ENCODE measurements at regions not wholly inside any gene's neighbourhood (a gene's known extent, or its start where the extent isn't known, plus 50 kb on each side); places are given as distances from the start of the nearest gene placed in this dataset.

- Mint-ChIP-seq H3K27me3 (ENCODE audit: unreplicated experiment) (no peaks in the 10 kb centered on the region), H3K9me3 (ENCODE audit: low read depth, unreplicated experiment) (no peaks in the 10 kb centered on the region), H3K4me1 (ENCODE audit: low read depth, unreplicated experiment) (no peaks in the 10 kb centered on the region), H3K4me3 (ENCODE audit: low read depth, unreplicated experiment) (no peak overlapping the region), H3K27ac (ENCODE audit: unreplicated experiment) (no peak overlapping the region), H3K36me3 (ENCODE audit: insufficient read depth, unreplicated experiment) (no peaks in the 10 kb centered on the region)
- no TSS peak for BruUV-seq (replicated peaks)
- CTCF ChIA-PET: no interaction called here
- TF ChIP-seq CTCF (IDR thresholded peaks at IDR 0.05; ENCODE audit: unreplicated experiment): no peak
- intact Hi-C loops (cut with micrococcal nuclease; ENCODE audit: unreplicated experiment): no loop called here
- DNase-seq: no peak
These were observed 133.4 kb upstream of the RGS18 start for GRCh38 chr1:192024881-192025280.

GRCh38 chr1:192038567-192038966, 119.7 kb upstream of the RGS18 start:
- no peak for TF ChIP-seq CTCF (IDR thresholded peaks at IDR 0.05; ENCODE audit: unreplicated experiment)
- no peaks in the 10 kb centered on the region for H3K4me1 Mint-ChIP-seq (ENCODE audit: low read depth, unreplicated experiment)
- BruUV-seq (replicated peaks): no TSS peak
- H3K9me3 Mint-ChIP-seq (ENCODE audit: low read depth, unreplicated experiment): peaks cover 4% of the 10 kb centered on the region
- no peak overlapping the region for H3K4me3 Mint-ChIP-seq (ENCODE audit: low read depth, unreplicated experiment)
- no peak overlapping the region for H3K27ac Mint-ChIP-seq (ENCODE audit: unreplicated experiment)
- no peaks in the 10 kb centered on the region for H3K27me3 Mint-ChIP-seq (ENCODE audit: unreplicated experiment)
- no peak for DNase-seq
- CTCF ChIA-PET: no interaction called here
- no peaks in the 10 kb centered on the region for H3K36me3 Mint-ChIP-seq (ENCODE audit: insufficient read depth, unreplicated experiment)
- intact Hi-C loops (cut with micrococcal nuclease; ENCODE audit: unreplicated experiment): no loop called here

GRCh38 chr1:192045131-192045530, 113.1 kb upstream of the RGS18 start:
- intact Hi-C loops (cut with micrococcal nuclease; ENCODE audit: unreplicated experiment): no loop called here
- TF ChIP-seq CTCF (IDR thresholded peaks at IDR 0.05; ENCODE audit: unreplicated experiment): no peak
- H3K36me3 Mint-ChIP-seq (ENCODE audit: insufficient read depth, unreplicated experiment): no peaks in the 10 kb centered on the region
- no TSS peak for BruUV-seq (replicated peaks)
- no peaks in the 10 kb centered on the region for H3K27me3 Mint-ChIP-seq (ENCODE audit: unreplicated experiment)
- no peak overlapping the region for H3K4me3 Mint-ChIP-seq (ENCODE audit: low read depth, unreplicated experiment)
- H3K4me1 Mint-ChIP-seq (ENCODE audit: low read depth, unreplicated experiment): no peaks in the 10 kb centered on the region
- no peaks in the 10 kb centered on the region for H3K9me3 Mint-ChIP-seq (ENCODE audit: low read depth, unreplicated experiment)
- H3K27ac Mint-ChIP-seq (ENCODE audit: unreplicated experiment): no peak overlapping the region
- no peak for DNase-seq
- CTCF ChIA-PET: no interaction called here

- no peak overlapping the region for H3K4me3 Mint-ChIP-seq (ENCODE audit: low read depth, unreplicated experiment)
- DNase-seq: no peak
- intact Hi-C loops (cut with micrococcal nuclease; ENCODE audit: unreplicated experiment): no loop called here
- no peaks in the 10 kb centered on the region for H3K4me1 Mint-ChIP-seq (ENCODE audit: low read depth, unreplicated experiment)
- CTCF ChIA-PET: no interaction called here
- no TSS peak for BruUV-seq (replicated peaks)
- H3K36me3 Mint-ChIP-seq (ENCODE audit: insufficient read depth, unreplicated experiment): no peaks in the 10 kb centered on the region
- no peaks in the 10 kb centered on the region for H3K27me3 Mint-ChIP-seq (ENCODE audit: unreplicated experiment)
- TF ChIP-seq CTCF (IDR thresholded peaks at IDR 0.05; ENCODE audit: unreplicated experiment): no peak
- no peaks in the 10 kb centered on the region for H3K9me3 Mint-ChIP-seq (ENCODE audit: low read depth, unreplicated experiment)
- no peak overlapping the region for H3K27ac Mint-ChIP-seq (ENCODE audit: unreplicated experiment)
These were observed 104.7 kb upstream of the RGS18 start for GRCh38 chr1:192053531-192053971.

- H3K36me3 Mint-ChIP-seq (ENCODE audit: insufficient read depth, unreplicated experiment): no peaks in the 10 kb centered on the region
- TF ChIP-seq CTCF (IDR thresholded peaks at IDR 0.05; ENCODE audit: unreplicated experiment): no peak
- no TSS peak for BruUV-seq (replicated peaks)
- H3K27me3 Mint-ChIP-seq (ENCODE audit: unreplicated experiment): no peaks in the 10 kb centered on the region
- DNase-seq: no peak
- intact Hi-C loops (cut with micrococcal nuclease; ENCODE audit: unreplicated experiment): no loop called here
- no peak overlapping the region for H3K27ac Mint-ChIP-seq (ENCODE audit: unreplicated experiment)
- H3K9me3 Mint-ChIP-seq (ENCODE audit: low read depth, unreplicated experiment): no peaks in the 10 kb centered on the region
- no peaks in the 10 kb centered on the region for H3K4me1 Mint-ChIP-seq (ENCODE audit: low read depth, unreplicated experiment)
- CTCF ChIA-PET: no interaction called here
- no peak overlapping the region for H3K4me3 Mint-ChIP-seq (ENCODE audit: low read depth, unreplicated experiment)
These were observed 100.5 kb upstream of the RGS18 start for GRCh38 chr1:192057766-192058165.

Measured in Calu3 (cell line).